ENCODE measurements at regions not wholly inside any gene's neighbourhood (a gene's known extent, or its start where the extent isn't known, plus 50 kb on each side); places are given as distances from the start of the nearest gene placed in this dataset.

DNA sequence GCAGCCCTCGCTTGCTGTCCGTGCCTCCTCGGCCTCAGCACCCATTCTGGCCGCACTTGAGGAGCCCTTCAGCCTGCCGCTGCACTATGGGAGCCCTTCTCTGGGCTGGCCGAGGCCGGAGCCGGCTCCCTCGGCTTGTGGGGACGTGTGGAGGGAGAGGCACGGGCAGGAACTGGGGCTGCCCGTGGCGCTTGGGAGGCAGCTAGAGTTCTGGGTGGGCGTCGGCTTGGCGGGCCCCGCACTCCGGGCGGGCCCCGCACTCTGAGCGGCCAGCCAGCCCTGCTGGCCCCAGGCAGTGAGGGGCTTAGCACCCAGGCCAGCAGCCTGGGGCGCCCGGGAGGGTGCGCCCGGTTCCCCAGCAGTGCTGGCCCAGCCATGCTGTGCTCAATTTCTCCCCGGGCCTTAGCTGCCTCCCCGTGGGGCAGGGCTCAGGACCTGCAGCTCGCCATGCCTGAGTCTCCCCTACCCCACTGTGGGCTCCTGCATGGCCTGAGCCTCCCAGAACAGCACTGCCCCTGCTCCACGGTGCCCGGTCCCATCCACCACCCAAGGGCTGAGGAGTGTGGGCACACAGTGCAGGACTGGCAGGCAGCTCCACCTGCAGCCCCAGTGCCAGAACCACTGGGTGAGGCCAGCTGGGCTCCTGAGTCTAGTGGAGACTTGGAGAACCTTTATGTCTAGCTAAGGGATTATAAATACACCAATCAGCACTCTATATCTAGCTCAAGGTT lies 240.0 kb upstream of the PRR20A start:
- no peak for DNase-seq (ENCODE audit: low spot score)

DNA sequence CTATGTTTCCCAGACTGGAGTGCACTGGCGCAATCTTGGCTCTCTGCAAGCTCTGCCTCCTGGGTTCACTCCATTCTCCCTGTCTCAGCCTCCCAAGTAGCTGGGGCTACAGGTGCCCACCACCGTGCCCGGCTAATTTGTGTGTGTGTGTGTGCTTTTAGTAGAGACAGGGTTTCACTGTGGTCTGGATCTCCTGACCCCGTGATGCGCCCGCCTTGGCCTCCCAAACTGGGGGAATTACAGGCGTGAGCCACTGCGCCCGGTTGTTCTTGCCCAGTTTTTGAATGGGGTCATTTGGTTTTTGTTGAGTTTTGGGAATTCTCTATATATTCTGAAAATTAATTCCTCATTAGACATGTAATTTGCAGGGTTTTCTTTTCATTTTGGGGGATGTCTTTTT lies 238.4 kb upstream of the PRR20A start:
- no peak for DNase-seq (ENCODE audit: low spot score)

DNA sequence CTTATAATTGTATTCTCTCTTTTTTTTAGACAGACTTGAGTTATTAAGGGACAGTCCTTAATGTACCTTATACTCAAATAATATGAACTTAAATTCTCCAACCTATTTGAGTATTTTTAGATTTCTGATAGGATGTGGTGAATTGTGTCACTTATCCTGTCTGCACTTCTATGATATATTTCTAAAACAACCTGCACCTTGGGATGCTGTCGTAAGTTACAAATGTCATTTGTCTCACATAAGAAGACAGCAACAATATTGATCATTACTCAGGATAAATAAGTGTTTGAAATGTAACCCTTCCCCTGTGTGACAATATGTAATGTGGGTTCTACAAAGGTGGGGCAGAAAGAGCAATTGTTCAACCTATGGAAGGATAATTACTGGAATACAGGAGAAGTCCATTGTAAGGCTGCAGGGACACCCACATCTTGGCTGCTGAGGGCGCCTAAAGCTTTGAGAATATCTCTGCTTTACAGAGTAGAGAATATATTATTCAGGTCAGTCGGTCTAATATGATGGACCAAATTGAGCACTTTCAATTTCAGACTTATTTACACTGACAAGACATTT lies 236.9 kb upstream of the PRR20A start:
- no peak for DNase-seq (ENCODE audit: low spot score)

DNA sequence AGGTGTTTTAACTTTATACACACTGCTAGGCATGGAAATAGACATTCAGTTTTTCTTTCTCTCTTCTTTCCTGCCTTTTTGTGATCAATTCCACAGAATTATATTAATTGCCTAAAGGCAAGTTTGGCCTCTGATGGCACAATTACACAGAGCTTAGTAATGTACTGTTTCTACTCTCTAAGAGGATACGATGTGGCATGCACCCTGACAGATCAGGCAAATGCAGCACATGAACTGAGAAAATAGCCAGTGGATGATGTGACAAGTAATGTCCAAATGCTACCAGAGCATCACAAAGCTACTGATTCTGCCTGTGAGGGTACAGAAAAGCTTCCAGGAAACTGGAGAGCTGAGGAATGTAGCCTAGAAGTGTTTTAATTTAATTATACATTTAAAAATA lies 233.8 kb upstream of the PRR20A start:
- DNase-seq (ENCODE audit: low spot score), result no peak

DNA sequence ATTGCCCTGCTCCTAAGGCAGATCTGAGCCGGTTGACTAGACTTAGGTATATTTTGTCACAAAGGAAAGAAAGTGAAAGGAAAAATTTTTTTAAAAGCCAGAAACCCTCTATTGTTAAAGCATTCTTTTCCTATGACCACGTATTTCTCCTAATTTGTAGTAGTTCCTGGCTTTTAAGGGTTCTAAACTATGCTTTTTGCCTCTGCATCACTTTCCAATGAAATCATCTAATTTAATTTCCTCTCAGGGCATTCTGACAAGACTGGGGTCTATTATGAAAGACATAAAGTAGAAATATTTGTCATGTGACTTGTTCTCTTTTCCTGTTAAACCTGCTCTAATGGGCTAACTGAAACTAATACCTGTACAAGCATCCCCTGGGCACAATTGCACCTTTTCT lies 233.0 kb upstream of the PRR20A start:
- no peak for DNase-seq (ENCODE audit: low spot score)

DNA sequence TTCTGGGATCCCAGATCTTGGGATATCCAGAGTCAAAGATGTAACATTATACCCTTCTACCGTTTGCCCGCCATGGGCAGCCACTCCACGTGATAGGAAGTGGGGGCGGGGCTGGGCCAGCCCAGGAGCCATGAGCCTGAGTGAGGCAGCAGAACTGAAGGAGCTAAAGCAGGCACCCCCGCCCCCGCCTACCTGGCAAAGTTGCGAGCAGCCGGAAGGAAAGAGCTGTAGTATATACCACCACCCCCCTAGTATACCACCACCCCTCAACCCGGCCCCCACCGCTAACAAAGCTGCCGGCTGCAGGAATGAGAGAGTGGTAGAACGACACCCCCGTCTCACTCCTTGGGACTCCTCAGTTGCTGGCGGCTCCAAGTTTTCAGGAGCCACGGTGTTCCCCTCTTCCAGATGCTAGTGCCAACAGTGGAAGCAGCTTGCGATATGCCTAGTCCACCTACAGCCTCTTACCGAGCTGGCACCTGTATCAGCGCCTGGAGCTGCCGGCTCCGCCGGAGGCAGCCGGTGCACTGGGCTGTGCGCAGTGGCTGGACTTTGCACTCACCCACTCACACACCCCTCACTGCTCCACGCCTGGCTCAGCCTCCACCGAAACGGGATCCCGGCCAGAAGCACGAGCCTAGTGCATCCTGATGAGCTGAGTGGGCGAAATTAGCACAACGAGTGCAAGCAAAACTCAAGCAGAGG lies 230.7 kb upstream of the PRR20A start:
- DNase-seq (ENCODE audit: low spot score), result no peak

DNA sequence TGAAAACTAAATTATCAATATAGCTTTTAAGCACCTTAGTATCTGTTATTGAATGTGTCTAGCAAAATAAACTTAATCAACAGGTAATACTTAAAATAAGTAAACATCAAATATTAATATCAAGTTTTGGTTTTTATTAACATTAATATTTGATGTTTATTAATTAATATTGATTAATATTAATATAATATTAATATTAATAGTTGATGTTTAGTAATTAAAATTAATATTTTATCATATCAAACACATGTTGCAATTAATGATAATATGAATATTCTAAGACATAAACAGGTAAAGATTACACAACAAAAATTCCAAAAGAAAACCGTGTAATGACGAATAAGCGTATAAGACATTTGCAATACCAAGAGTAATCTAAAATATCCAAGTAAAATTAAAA lies 222.8 kb upstream of the PRR20A start:
- DNase-seq (ENCODE audit: low spot score), result no peak

DNA sequence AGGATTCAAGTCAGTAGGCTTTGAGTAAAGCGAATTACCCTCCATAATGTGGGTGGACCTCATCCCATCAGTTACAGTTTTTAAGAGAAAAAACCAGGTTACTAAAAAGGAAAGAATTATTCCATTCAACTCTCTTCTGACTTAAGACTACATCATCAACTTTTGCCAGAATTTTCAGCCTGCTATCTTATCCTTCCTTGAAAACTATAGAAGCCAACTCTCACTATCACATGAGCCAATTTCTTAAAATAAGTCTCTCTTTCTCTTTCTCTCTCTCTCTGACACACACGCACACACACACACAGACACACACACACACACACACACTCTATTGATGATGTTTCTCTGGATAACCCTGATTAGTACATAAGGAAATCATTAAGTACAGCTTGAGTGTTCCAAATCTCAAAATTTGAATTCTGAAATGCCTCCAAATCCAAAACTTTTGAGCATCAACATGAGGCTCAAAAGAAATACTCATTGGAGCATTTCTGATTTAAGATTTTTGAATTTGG lies 217.0 kb upstream of the PRR20A start:
- DNase-seq (ENCODE audit: low spot score), result no peak

DNA sequence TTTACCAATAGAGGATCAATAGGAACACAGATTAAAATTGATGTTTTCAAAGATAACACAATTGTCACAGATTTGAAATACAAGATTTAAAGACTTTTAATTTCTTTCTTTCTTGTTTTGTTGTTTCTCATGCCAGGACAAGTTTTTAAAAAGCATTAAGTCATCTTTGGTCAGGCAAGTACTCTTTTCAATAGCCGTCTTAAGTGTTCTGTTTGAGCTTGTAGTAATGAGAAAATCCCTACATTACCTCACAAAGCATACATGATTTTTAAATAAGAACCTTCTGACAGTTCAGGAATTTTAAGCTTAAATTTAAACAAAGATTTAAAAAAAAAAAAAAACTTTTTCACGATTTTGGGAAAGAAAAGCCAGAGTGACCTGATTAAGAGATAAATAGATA lies 216.3 kb upstream of the PRR20A start:
- no peak for DNase-seq (ENCODE audit: low spot score)

DNA sequence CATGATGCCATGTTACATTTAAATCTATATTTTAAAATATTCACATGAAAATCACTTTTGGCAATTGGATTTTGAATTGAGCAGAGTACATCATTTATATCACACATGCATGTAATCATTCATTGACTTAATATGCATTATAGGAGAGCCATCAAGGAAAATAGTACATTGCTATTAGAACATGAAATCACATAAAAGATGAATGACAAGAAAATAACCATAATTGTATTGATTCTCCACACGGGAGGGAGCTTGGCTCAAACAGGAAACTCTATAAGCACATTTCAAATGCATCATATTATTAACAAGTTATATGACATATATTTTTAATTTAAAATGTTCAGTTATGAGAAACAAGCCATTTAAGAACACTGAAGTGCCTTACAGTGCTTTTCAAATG lies 208.6 kb upstream of the PRR20A start:
- no peak for DNase-seq (ENCODE audit: low spot score)

DNA sequence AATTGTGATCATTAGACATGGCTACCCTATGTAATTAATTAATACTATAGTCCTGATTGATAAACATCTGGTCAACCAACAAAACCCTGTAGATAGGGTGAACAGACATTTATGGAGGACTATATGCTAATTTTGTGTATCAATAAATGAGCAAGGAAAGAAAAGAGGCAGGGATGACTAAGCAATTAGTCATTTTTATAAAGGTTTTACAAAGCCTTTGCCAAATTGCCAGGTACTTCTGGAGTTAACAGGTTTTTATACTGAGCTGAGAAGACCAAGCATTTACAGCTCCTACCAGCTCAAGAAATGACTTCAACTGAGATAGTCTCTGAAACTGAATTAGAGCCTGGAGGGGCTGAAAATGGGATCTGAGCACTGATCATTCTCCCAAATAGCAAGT lies 186.8 kb upstream of the PRR20A start:
- DNase-seq (ENCODE audit: low spot score), result no peak

DNA sequence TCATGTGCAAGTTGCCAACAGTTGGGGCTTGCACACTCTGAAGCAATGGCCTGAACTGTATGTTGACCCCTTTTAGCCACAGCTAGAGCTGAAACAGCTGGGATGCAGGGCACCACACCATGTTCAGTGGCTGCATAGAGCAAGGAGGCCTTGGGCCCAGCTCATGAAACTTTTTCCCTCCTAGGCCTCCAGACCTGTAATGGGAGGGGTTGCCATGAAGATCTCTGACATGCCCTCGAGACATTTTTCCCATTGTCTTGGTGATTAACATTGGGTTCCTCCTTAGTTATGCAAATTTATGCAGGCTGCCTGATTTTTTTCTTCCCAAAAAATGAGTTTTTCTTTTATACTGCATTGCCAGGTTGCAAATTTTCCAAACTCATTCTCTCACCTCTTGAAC lies 165.1 kb upstream of the PRR20A start:
- no peak for DNase-seq (ENCODE audit: low spot score)

DNA sequence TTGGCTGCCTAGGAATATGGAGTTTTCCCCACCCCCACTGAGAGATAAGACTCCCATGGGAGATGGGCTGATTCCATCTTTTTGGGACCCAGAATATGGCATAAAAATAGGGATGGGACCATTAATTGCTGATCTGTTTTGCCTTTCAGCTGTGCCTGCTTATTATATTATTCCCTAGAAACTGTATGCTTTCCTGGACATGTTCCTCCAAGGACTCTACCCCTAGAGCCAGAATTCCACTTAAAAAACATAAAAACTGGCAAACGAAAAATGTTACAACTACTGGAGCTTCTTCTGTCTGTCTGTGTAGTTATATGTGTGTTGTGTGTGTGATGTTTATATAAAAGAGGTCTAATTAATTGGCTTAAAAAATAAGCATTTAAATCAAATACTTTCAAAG lies 159.9 kb upstream of the PRR20A start:
- no peak for DNase-seq (ENCODE audit: low spot score)

DNA sequence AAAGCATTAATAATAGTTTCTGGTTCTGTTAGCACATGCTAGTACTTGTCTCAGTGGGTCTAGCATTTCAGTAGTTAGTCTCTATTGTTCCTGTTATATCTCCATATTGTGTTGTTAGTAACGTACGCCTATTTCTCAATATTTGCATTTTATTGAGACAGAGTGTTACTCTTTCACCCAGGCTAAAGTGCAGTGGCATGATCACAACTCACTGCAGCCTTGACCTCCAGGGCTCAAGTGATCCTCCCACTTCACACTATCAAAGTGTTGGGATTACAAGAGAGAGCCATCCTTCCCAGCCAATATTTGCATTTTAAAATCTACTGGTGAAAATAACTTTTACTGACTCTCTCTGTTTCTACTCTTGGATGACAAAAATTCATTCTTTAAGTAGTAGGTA lies 154.6 kb upstream of the PRR20A start:
- no peak for DNase-seq (ENCODE audit: low spot score)

DNA sequence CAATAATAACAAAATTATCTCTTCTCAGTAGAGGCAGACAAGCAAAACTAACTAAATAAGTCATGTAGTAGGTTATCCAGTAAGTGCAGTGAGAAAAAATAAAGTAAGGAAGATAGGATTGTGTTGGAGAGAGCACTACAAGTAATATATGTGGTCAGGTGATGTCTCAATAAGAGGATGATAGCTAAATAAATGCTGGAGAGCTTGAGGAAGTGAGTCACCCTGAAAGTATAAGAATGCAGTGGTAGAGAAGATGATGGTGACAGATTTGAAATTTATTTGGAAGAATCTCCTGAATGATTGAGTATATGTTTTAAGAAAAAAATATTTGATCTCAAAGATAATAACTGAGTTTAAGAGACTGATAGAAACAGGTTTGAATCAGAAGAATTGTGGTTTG lies 152.2 kb upstream of the PRR20A start:
- no peak for DNase-seq (ENCODE audit: low spot score)

DNA sequence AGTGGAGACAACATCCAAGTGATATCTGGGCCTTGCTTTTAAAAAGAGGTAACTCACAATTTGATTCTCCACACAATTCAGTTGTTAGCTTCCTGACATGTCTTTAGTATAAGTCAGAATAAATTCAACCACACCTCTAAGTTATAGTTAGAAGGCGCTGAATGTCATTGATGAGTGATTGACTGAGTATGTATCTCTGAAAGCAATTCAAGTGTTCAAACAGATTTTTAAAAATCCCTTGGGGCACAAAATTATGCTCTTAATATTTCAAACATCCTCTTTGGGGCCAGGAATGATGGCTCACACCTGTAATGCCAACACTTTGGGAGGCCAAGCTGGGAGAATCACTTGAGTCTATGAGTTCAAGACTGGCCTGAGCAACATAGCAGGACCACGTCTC lies 137.0 kb upstream of the PRR20A start:
- DNase-seq (ENCODE audit: low spot score), result no peak

DNA sequence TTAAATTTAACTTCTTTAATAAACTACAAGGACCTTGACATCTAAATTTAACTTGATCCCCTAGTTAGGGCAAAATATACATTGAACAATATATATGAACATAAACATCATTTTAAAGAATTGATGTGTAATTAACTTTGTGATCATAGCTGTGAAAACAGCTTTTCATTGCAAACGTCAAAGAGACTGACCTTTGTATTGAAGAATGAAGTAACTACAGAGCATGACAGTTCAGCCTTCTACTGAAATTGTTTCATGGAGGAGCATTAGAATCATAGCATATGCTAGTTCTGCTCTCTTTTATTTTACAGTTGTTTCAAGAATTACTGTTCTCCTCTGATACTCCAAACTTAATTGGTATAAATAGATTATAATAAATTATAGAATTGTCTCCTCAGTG lies 123.4 kb upstream of the PRR20A start:
- no peak for DNase-seq (ENCODE audit: low spot score)

DNA sequence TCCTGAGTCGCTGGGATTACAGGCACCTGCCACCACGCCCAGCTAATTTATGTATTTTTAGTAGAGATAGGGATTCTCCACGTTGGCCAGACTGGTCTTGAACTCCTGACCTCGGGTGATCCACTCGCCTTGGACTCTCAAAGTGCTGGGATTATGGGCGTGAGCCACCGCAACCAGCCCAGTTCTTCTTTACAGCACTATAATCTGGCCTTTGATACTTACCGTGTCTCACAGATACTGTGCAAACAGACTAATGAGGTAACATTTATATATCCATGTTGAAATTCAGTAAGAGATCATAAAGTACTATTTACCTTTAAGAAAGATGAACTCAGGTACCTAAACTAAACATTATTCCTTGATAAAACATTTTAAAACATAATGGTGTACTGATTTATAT lies 121.8 kb upstream of the PRR20A start:
- no peak for DNase-seq (ENCODE audit: low spot score)

DNA sequence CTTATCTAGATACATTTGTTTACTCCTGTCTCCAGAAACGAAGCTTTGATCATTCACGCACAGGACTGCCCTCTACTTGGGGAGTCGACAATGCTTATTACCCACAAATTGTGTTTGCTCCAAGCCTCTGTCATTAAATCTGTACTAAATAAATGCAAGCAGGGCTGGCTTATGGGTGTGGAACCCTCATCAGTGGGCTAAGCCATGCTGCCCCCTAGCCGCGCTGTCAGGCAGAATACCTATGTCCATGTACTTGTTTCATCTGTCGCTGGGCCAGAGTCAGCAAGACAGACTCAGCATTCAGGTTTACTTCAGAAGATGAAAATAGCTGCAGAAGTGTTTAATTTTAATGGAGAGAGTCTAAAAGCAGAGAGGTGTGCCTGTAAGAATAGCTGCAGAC lies 110.0 kb upstream of the PRR20A start:
- DNase-seq (ENCODE audit: low spot score), result no peak

DNA sequence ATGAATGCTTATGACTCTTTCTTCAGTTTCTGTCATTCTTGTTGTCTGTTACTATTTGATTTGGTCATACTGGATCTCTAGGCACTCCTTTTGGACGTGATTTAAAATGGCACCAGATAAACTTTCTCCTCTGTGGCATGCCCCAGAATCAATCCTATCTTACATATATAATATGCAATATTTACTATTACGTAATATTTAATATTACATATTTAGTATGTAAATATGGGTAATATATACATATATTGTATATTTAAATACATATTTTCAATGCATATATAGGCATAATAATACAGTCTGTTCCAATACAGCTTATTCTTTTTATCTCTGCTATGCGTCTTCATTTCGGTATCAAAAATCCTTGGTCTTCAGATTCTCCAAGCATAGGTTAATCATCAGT lies 104.4 kb upstream of the PRR20A start:
- DNase-seq (ENCODE audit: low spot score), result no peak

DNA sequence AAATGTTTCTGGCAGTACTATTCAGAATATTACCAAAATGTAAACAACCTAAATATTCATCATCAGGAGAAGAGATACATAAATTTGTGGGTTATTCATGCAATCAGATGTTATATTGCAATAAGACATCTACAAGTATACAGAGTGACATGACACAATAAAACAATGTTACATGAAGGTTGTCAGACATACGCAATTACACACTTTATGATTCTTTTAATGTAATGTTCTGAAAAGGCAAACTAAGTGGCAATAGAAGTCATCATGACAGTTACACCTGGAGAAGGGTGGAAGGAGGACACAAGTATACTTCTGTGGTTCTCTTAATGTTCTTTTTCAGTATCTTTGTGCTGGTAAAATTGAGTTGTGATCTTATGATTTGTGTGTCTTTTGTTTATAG lies 95.8 kb upstream of the PRR20A start:
- DNase-seq (ENCODE audit: low spot score), result no peak

DNA sequence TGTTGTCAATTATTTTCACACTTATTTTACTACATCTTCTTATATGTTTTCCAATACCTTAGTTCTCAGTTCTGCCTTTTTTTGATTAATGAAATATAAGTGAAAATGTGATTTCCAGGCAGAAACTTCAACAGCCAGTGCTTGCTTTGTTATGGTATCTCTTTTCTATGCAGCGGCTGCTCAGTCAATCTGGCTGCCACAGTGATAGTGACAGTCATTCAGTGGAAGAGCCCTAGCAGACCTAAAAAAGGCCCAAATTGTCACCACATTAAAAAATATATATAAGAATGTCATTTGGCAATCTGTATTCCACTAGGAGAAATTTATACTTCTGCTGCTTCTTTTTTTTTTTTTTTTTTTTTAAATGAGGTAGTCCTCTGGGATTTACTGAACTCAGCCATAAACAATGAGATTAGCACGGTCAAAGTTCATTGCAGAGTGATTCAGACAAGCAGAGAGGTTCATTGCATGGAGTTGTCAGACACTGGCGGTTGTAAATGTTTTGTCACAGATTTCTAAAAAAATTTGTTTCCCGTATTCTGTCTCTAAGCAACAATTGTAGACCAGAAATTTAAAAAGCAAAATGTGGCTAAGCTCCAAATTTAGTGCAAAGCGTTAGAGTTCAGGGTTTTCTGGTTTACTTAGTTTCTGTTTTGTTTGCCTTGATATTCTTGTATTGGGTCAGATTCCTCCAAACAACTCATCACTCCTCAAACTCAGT lies 94.7 kb upstream of the PRR20A start:
- peak; percentile 11 for DNase-seq (ENCODE audit: low spot score)
